ENCODE measurements at regions not wholly inside any gene's neighbourhood (a gene's known extent, or its start where the extent isn't known, plus 50 kb on each side); places are given as distances from the start of the nearest gene placed in this dataset.

DNA sequence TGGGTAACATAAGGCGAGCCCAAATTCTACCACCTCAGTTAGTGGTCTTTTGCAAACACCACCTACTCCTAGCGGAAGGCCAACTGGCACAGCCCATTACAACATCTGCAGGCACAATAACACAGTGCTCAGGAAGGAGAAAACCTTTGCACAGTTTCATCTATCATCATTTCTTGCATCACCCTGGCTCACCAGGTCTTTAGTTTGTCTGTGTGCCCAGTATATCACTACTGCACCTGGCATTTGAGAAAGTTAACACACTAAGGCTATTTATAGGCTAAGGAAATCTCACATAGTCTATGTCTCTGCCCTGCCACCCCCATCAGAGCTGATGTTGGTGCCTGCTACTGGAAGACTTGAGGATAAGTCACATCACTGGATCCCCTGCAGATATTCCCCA is 484.0 kb downstream of the SATB2 start:
- Histone ChIP-seq H3K27me3 (no peaks in the 10 kb centered on the region), H3K4me1 (no peaks in the 10 kb centered on the region), H3K27ac (no peak overlapping the region), H3K4me3 (no peak overlapping the region), H3K36me3 (no peaks in the 10 kb centered on the region), H3K9me3 (peaks cover 6 to 33% (median 20%) of the 10 kb centered on the region in 4 donors)
- no peak for DNase-seq
- TF ChIP-seq, protein P1, sequence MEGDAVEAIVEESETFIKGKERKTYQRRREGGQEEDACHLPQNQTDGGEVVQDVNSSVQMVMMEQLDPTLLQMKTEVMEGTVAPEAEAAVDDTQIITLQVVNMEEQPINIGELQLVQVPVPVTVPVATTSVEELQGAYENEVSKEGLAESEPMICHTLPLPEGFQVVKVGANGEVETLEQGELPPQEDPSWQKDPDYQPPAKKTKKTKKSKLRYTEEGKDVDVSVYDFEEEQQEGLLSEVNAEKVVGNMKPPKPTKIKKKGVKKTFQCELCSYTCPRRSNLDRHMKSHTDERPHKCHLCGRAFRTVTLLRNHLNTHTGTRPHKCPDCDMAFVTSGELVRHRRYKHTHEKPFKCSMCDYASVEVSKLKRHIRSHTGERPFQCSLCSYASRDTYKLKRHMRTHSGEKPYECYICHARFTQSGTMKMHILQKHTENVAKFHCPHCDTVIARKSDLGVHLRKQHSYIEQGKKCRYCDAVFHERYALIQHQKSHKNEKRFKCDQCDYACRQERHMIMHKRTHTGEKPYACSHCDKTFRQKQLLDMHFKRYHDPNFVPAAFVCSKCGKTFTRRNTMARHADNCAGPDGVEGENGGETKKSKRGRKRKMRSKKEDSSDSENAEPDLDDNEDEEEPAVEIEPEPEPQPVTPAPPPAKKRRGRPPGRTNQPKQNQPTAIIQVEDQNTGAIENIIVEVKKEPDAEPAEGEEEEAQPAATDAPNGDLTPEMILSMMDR (IDR thresholded peaks at IDR 0.05): no peak
- TF ChIP-seq POLR2A (IDR thresholded peaks at IDR 0.05) (no peak), POLR2AphosphoS5 (IDR thresholded peaks at IDR 0.05) (no peak), EP300 (IDR thresholded peaks at IDR 0.05) (no peak)
- WGBS, 5 donors: 54 to 85% (median 75%) methylated on average over 2 of the region's 2 CpGs
- intact Hi-C loops (cut with DNase I; ENCODE audit: low total_unique reads): no loop called here

DNA sequence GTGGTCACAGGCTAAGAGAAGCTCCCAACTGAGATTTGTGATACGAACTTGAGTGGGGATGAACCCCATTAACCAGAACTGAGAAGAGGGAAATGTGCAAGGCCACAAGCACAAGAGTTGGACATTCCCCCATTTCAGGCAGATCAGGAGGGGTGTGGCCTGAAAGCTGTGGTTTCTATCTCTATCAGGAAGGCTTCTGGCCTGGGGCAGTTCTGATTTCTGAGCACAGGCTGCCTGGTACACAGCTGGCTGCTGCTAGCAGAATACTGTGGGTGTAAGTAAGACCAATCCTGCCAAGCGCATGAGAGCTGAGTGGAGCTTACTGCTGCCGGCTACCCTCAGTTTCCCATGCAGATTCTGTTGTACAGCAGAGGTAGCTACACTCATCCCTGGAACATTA is 484.6 kb downstream of the SATB2 start:
- Histone ChIP-seq H3K4me1 (no peaks in the 10 kb centered on the region), H3K27ac (no peak overlapping the region), H3K9me3 (peaks cover 6 to 33% (median 20%) of the 10 kb centered on the region in 4 donors), H3K27me3 (no peaks in the 10 kb centered on the region), H3K4me3 (no peak overlapping the region), H3K36me3 (no peaks in the 10 kb centered on the region)
- TF ChIP-seq EP300 (IDR thresholded peaks at IDR 0.05): no peak
- no peak for TF ChIP-seq POLR2A (IDR thresholded peaks at IDR 0.05)
- TF ChIP-seq POLR2AphosphoS5 (IDR thresholded peaks at IDR 0.05): no peak
- TF ChIP-seq, protein P1 (IDR thresholded peaks at IDR 0.05): no peak
- DNase-seq: no peak
- intact Hi-C loops (cut with DNase I; ENCODE audit: low total_unique reads): no loop called here
- WGBS, 5 donors: 59 to 93% (median 64%) methylated on average over 2 to 3 of the region's 3 CpGs

DNA sequence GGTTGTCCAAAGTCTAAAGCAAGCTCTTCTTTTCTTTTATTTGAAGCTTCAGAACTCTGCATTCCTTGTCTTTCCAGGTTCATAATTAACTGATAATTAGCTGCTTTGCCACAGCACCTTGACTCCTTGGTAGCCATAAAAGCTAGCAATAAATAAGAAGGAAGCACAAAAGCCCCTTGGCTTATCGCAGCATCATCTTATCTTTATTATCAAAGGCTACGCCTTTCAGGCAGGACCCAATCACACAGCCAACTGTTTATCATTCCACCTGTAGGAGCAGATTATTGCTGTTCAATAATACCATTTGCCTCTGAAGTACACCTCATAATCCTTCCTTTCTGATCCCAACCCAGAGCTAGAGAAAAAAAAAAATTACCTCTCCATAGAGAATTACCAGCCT is 489.2 kb downstream of the SATB2 start:
- Histone ChIP-seq H3K36me3 (no peaks in the 10 kb centered on the region), H3K27ac (no peak overlapping the region), H3K27me3 (no peaks in the 10 kb centered on the region), H3K4me1 (no peaks in the 10 kb centered on the region), H3K4me3 (no peak overlapping the region), H3K9me3 (peaks cover 0 to 8% (median 1%) of the 10 kb centered on the region in 4 donors)
- intact Hi-C loops (cut with DNase I; ENCODE audit: low total_unique reads): no loop called here
- TF ChIP-seq POLR2A (IDR thresholded peaks at IDR 0.05) (no peak), POLR2AphosphoS5 (IDR thresholded peaks at IDR 0.05) (no peak), EP300 (IDR thresholded peaks at IDR 0.05) (no peak)
- TF ChIP-seq, protein P1 (IDR thresholded peaks at IDR 0.05): no peak
- 69 to 90% (median 78%) methylated on average over 2 of the region's 2 CpGs for WGBS, 5 donors
- no peak for DNase-seq

DNA sequence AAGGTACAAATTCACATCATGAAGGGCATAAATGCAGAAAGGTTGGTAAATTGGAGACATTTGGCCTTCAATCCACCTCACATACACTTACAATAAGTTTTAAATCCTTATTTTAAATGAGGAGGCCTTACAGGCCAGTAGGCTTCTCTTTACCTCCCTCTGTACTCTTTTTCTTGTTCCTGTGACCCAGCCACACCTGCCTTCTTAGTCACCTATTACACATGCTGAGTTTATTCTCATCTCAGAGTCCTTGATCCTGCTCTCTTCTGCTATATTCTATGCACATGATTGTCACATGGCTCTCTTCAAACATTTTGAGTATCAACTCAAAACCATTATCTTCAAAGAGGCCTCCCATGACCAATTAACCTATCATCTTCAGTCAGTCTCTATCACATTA is 491.5 kb downstream of the SATB2 start:
- H3K4me3 ChIP-seq: no peak overlapping the region
- H3K27me3 ChIP-seq: no peaks in the 10 kb centered on the region
- DNase-seq: no peak
- no peak overlapping the region for H3K27ac ChIP-seq
- H3K9me3 ChIP-seq: no peaks in the 10 kb centered on the region
- intact Hi-C loops (cut with DNase I; ENCODE audit: low total_unique reads): no loop called here
- H3K36me3 ChIP-seq: no peaks in the 10 kb centered on the region
- TF ChIP-seq, protein P1 (IDR thresholded peaks at IDR 0.05): no peak
- no peak for TF ChIP-seq POLR2A (IDR thresholded peaks at IDR 0.05)
- TF ChIP-seq EP300 (IDR thresholded peaks at IDR 0.05): no peak
- no peak for TF ChIP-seq POLR2AphosphoS5 (IDR thresholded peaks at IDR 0.05)
- no peaks in the 10 kb centered on the region for H3K4me1 ChIP-seq

Data from stomach (tissue), 8 donors.